WTC11 (cell line): ENCODE measurements at regions not wholly inside any gene's neighbourhood (a gene's known extent, or its start where the extent isn't known, plus 50 kb on each side); places are given as distances from the start of the nearest gene placed in this dataset.

Experiments used
- ATAC-seq: fragments of 200-7000 bp; cut with Tn5 transposase; 2 replicates; pipeline ENCODE4 v1.10.0; 2021; ENCODE audit warnings: mild to moderate bottlenecking, moderate library complexity
- CTCF ChIA-PET: fragments of 300-600 bp; sonication (Branson Sonifier 250); formaldehyde crosslinking; loops from one replicate; lab custom pipeline; 2021; ENCODE audit warnings: antibody characterized with exemption; lab: Charles Lee
- POLR2A ChIA-PET: fragments of 350-600 bp; sonication (Branson Sonifier 250); formaldehyde crosslinking; loops from one replicate; lab custom pipeline; 2021; ENCODE audit warnings: antibody characterized with exemption; lab: Charles Lee
- DNase-seq: peaks from one replicate; pipeline ENCODE4 v3.0.0; 2021; ENCODE audit warnings: low spot score
- H3K27ac Mint-ChIP-seq: 2 replicates; pipeline ENCODE4 v1.8.0; 2021; ENCODE audit warnings: mixed read lengths
- H3K27me3 Mint-ChIP-seq: 2 replicates; pipeline ENCODE4 v1.8.0; 2021; ENCODE audit warnings: low read depth, mild to moderate bottlenecking, moderate library complexity, mixed read lengths
- H3K36me3 Mint-ChIP-seq: 2 replicates; pipeline ENCODE4 v1.8.0; 2021; ENCODE audit warnings: mixed read lengths
- H3K4me1 Mint-ChIP-seq: 2 replicates; pipeline ENCODE4 v1.8.0; 2022; ENCODE audit warnings: mixed read lengths
- H3K4me3 Mint-ChIP-seq: 2 replicates; pipeline ENCODE4 v1.8.0; 2021; ENCODE audit warnings: mild to moderate bottlenecking, moderate library complexity, mixed read lengths
- H3K9me3 Mint-ChIP-seq: 2 replicates; pipeline ENCODE4 v1.8.0; 2021; ENCODE audit warnings: mixed read lengths
- ATF1 ChIP-seq: sonication (generic); formaldehyde crosslinking; IDR thresholded peaks from 2 replicates; pipeline ENCODE4 v1.8.1; 2023; ENCODE audit warnings: mild to moderate bottlenecking, moderate library complexity, missing genetic modification reagents
- CREB1 ChIP-seq: sonication (generic); formaldehyde crosslinking; IDR thresholded peaks from 2 replicates; pipeline ENCODE4 v1.8.0; 2023; ENCODE audit warnings: mild to moderate bottlenecking, missing genetic modification reagents
- CREM ChIP-seq: sonication (generic); formaldehyde crosslinking; IDR thresholded peaks from 2 replicates; pipeline ENCODE4 v1.8.1; 2022; ENCODE audit warnings: mild to moderate bottlenecking, missing genetic modification reagents, moderate library complexity
- E2F4 ChIP-seq: sonication (generic); formaldehyde crosslinking; IDR thresholded peaks from 2 replicates; pipeline ENCODE4 v1.8.1; 2022; ENCODE audit warnings: low read depth, mild to moderate bottlenecking, moderate library complexity, missing genetic modification reagents, borderline replicate concordance
- ELF4 ChIP-seq: sonication (generic); formaldehyde crosslinking; IDR thresholded peaks from 2 replicates; pipeline ENCODE4 v1.8.1; 2022; ENCODE audit warnings: low read depth, mild to moderate bottlenecking, moderate library complexity, missing genetic modification reagents
- ESRRA ChIP-seq: sonication (generic); formaldehyde crosslinking; IDR thresholded peaks from 2 replicates; pipeline ENCODE4 v1.8.1; 2022; ENCODE audit warnings: mild to moderate bottlenecking, missing genetic modification reagents, borderline replicate concordance
- FOXJ3 ChIP-seq: sonication (generic); formaldehyde crosslinking; IDR thresholded peaks from 2 replicates; pipeline ENCODE4 v1.9.0; 2021; ENCODE audit warnings: missing genetic modification reagents, mild to moderate bottlenecking, borderline replicate concordance
- HMGA2 ChIP-seq: fragments of 250-450 bp; sonication (Bioruptor Pico); IDR thresholded peaks from 2 replicates; pipeline ENCODE4 v1.4.0; 2021; ENCODE audit warnings: mild to moderate bottlenecking, moderate library complexity
- NFE2L1 ChIP-seq: sonication (generic); formaldehyde crosslinking; IDR thresholded peaks from 2 replicates; pipeline ENCODE4 v1.8.1; 2023; ENCODE audit warnings: missing genetic modification reagents
- NR1H2 ChIP-seq: sonication (generic); formaldehyde crosslinking; IDR thresholded peaks from 2 replicates; pipeline ENCODE4 v1.9.0; 2021; ENCODE audit warnings: mild to moderate bottlenecking, moderate library complexity, missing genetic modification reagents
- NR2C2 ChIP-seq: sonication (generic); formaldehyde crosslinking; IDR thresholded peaks from 2 replicates; pipeline ENCODE4 v1.8.0; 2022; ENCODE audit warnings: mild to moderate bottlenecking, missing genetic modification reagents
- NR3C1 ChIP-seq: sonication (generic); formaldehyde crosslinking; conservative IDR thresholded peaks from 2 replicates; pipeline ENCODE4 v1.8.1; 2023; ENCODE audit warnings: low read depth, mild to moderate bottlenecking, missing genetic modification reagents
- RELA ChIP-seq: sonication (generic); formaldehyde crosslinking; IDR thresholded peaks from 2 replicates; pipeline ENCODE4 v1.8.1; 2022; ENCODE audit warnings: missing genetic modification reagents, mild to moderate bottlenecking, borderline replicate concordance
- RORB ChIP-seq: fragments of 250-450 bp; sonication (Bioruptor Pico); IDR thresholded peaks from 2 replicates; pipeline ENCODE4 v1.9.0; 2021; ENCODE audit warnings: mild to moderate bottlenecking
- SMAD3 ChIP-seq: sonication (generic); formaldehyde crosslinking; IDR thresholded peaks from 2 replicates; pipeline ENCODE4 v1.8.0; 2022; ENCODE audit warnings: missing genetic modification reagents, mild to moderate bottlenecking, borderline replicate concordance
- TCF7 ChIP-seq: sonication (generic); formaldehyde crosslinking; IDR thresholded peaks from 2 replicates; pipeline ENCODE4 v1.8.0; 2022; ENCODE audit warnings: mild to moderate bottlenecking, low read depth, missing genetic modification reagents, moderate library complexity
- TEAD4 ChIP-seq: sonication (generic); formaldehyde crosslinking; IDR thresholded peaks from 2 replicates; pipeline ENCODE4 v1.8.0; 2022; ENCODE audit warnings: mild to moderate bottlenecking, missing genetic modification reagents
- ZBTB21 ChIP-seq: sonication (generic); formaldehyde crosslinking; IDR thresholded peaks from 2 replicates; pipeline ENCODE4 v1.8.1; 2023; ENCODE audit warnings: mild to moderate bottlenecking, missing genetic modification reagents, borderline replicate concordance
- ZNF121 ChIP-seq: sonication (generic); formaldehyde crosslinking; IDR thresholded peaks from 2 replicates; pipeline ENCODE4 v1.8.0; 2023; ENCODE audit warnings: missing genetic modification reagents
- ZNF219 ChIP-seq: sonication (generic); formaldehyde crosslinking; IDR thresholded peaks from 2 replicates; pipeline ENCODE4 v1.8.0; 2023; ENCODE audit warnings: missing genetic modification reagents, mild to moderate bottlenecking, borderline replicate concordance
- ZNF263 ChIP-seq: sonication (generic); formaldehyde crosslinking; IDR thresholded peaks from 2 replicates; pipeline ENCODE4 v1.8.1; 2022; ENCODE audit warnings: low read depth, mild to moderate bottlenecking, moderate library complexity, missing genetic modification reagents
- ZNF317 ChIP-seq: sonication (generic); formaldehyde crosslinking; IDR thresholded peaks from 2 replicates; pipeline ENCODE4 v1.8.1; 2023; ENCODE audit warnings: low read depth, mild to moderate bottlenecking, moderate library complexity, missing genetic modification reagents, borderline replicate concordance
- ZSCAN18 ChIP-seq: fragments of 250-450 bp; sonication (Bioruptor Pico); IDR thresholded peaks from 2 replicates; pipeline ENCODE4 v2.1.2; 2022; ENCODE audit warnings: mild to moderate bottlenecking, moderate library complexity
- TF ChIP-seq, protein P1 (sequence below): fragments of 250-450 bp; sonication (Bioruptor Pico); conservative IDR thresholded peaks from 2 replicates; pipeline ENCODE4 v1.9.0; 2021; ENCODE audit warnings: mild to moderate bottlenecking
- TF ChIP-seq, protein P2 (sequence below): sonication (generic); formaldehyde crosslinking; IDR thresholded peaks from 2 replicates; pipeline ENCODE4 v1.8.0; 2022; ENCODE audit warnings: mild to moderate bottlenecking, missing genetic modification reagents

DNA sequence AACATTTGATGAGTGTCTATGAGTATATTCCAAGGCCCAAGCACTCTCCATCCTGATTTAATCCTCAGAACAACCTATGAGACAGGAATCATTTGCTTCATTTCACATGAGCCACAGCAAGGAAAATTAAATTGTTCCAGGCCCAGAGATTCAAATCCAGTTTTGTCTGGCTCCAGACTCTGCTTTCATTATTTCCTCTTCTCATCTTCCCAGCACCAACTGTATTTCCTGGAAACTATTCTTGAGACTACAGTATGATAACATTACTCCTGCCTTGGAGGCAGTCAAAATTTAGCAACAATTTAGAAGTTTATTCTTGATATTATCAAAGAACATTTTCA, 194.5 kb downstream of the ZNF608 start (continued):
- TF ChIP-seq E2F4 (CRISPR knock-in tag) (no peak), ELF4 (CRISPR knock-in tag) (no peak), NR3C1 (no peak), ZNF317 (no peak), ZNF219 (CRISPR knock-in tag) (no peak), ZNF263 (CRISPR knock-in tag) (no peak), HMGA2 (CRISPR knock-in tag) (no peak)
- TF ChIP-seq, protein P1, sequence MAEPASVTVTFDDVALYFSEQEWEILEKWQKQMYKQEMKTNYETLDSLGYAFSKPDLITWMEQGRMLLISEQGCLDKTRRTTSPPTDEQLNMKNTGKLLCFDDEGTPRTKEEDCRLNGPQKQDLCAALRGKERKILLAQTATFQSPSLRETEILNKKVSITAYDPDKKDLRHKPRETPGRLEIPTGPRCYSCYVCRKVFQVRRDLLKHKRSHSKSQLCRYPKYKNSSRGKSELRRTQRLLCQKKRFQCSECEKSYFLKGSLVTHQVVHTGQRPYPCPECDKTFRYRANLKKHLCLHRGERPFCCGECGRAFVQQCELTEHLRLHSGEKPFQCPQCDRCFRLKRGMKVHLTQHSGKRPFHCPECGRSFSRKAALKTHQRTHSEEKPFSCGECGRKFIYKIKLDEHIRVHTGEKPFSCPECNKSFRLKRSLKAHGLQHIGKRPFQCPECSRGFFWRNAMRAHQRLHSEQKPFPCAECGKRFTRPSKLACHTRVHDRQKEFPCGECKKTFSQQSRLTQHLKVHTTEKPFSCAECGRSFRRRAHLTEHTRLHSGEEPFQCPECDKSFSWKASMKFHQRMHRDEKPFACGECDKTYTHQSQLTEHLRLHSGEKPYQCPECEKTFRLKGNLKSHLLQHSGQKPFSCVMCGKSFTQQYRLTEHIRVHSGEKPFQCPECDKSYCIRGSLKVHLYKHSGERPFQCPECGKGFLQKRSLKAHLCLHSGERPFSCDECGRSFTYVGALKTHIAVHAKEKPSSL = no peak

- Mint-ChIP-seq H3K4me3 (no peak overlapping the region), H3K27me3 (peaks cover 30% of the 10 kb centered on the region), H3K9me3 (peaks cover 7% of the 10 kb centered on the region; the same call in 1 of the 2 replicates), H3K36me3 (no peaks in the 10 kb centered on the region)
- POLR2A ChIA-PET = no interaction called here
- TF ChIP-seq ZBTB21 (CRISPR knock-in tag) = no peak
- no peak for TF ChIP-seq ZSCAN18 (CRISPR knock-in tag)
- no peak for TF ChIP-seq TEAD4 (CRISPR knock-in tag)
- no peak for TF ChIP-seq RELA (CRISPR knock-in tag)
- no peak for TF ChIP-seq HMGA2 (CRISPR knock-in tag)
- no peak for TF ChIP-seq TCF7 (CRISPR knock-in tag)
- no peak for TF ChIP-seq NR1H2 (CRISPR knock-in tag)
- no peak for TF ChIP-seq CREB1 (CRISPR knock-in tag)
- no peak for TF ChIP-seq RORB
- TF ChIP-seq, all 79 proteins: peak for 0
- CTCF ChIA-PET = no interaction called here
- H3K4me1 Mint-ChIP-seq = peaks cover 33% of the 10 kb centered on the region
- ATAC-seq (no peak), DNase-seq (no peak)
- no peak overlapping the region for H3K27ac Mint-ChIP-seq
These were observed 195.7 kb downstream of the ZNF608 start for GRCh38 chr5:124550731-124551130.

- Mint-ChIP-seq H3K27me3 (peaks cover 22% of the 10 kb centered on the region), H3K4me1 (peaks cover 28% of the 10 kb centered on the region), H3K36me3 (no peaks in the 10 kb centered on the region), H3K4me3 (no peak overlapping the region), H3K9me3 (peaks cover 7% of the 10 kb centered on the region; the same call in 1 of the 2 replicates), H3K27ac (no peak overlapping the region)
- POLR2A ChIA-PET = no interaction called here
- TF ChIP-seq ATF1 (CRISPR knock-in tag) (no peak), ESRRA (CRISPR knock-in tag) (no peak), NFE2L1 (no peak), NR2C2 (no peak), FOXJ3 (no peak), HMGA2 (CRISPR knock-in tag) (no peak), ZNF219 (CRISPR knock-in tag) (no peak), CREM (CRISPR knock-in tag) (no peak), TCF7 (CRISPR knock-in tag) (no peak), ZNF121 (CRISPR knock-in tag) (no peak), ZSCAN18 (CRISPR knock-in tag) (no peak), SMAD3 (CRISPR knock-in tag) (no peak), RORB (no peak)
- TF ChIP-seq, protein P2, sequence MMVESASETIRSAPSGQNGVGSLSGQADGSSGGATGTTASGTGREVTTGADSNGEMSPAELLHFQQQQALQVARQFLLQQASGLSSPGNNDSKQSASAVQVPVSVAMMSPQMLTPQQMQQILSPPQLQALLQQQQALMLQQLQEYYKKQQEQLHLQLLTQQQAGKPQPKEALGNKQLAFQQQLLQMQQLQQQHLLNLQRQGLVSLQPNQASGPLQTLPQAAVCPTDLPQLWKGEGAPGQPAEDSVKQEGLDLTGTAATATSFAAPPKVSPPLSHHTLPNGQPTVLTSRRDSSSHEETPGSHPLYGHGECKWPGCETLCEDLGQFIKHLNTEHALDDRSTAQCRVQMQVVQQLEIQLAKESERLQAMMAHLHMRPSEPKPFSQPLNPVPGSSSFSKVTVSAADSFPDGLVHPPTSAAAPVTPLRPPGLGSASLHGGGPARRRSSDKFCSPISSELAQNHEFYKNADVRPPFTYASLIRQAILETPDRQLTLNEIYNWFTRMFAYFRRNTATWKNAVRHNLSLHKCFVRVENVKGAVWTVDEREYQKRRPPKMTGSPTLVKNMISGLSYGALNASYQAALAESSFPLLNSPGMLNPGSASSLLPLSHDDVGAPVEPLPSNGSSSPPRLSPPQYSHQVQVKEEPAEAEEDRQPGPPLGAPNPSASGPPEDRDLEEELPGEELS (CRISPR knock-in tag) = no peak
- CTCF ChIA-PET = no interaction called here
- DNase-seq (no peak), ATAC-seq (no peak)
These were observed 196.5 kb downstream of the ZNF608 start for GRCh38 chr5:124549891-124550436.
